Neural cell (in vitro differentiated cells): ENCODE measurements at regions not wholly inside any gene's neighbourhood (a gene's known extent, or its start where the extent isn't known, plus 50 kb on each side); places are given as distances from the start of the nearest gene placed in this dataset.

Experiments used
- H2AFZ ChIP-seq: fragments of 200-600, 300-800 bp; sonication (generic), shearing (Covaris generic); 2 replicates; pipeline ENCODE4 v1.6.0; 2014; ENCODE audit warnings: low read depth, mild to moderate bottlenecking, antibody characterized with exemption, low read length, moderate library complexity
- H3F3A ChIP-seq: fragments of 200-600 bp; shearing (Covaris generic); 2 replicates; pipeline ENCODE4 v1.6.1; 2016; ENCODE audit warnings: mild to moderate bottlenecking, moderate library complexity, mixed read lengths, antibody characterized with exemption, low read length; ENCODE audit not compliant: insufficient read depth, poor library complexity, severe bottlenecking
- H3K27ac ChIP-seq: fragments of 200-600, 300-800 bp; sonication (generic), shearing (Covaris generic); 2 replicates; pipeline ENCODE4 v1.5.1; 2014; ENCODE audit warnings: mild to moderate bottlenecking, low read length, moderate library complexity
- H3K27me3 ChIP-seq: fragments of 300-800, 200-600 bp; sonication (generic), shearing (Covaris generic); 2 replicates; pipeline ENCODE4 v1.6.0; 2014; ENCODE audit warnings: mild to moderate bottlenecking, low read depth, low read length, moderate library complexity; ENCODE audit not compliant: insufficient read depth
- H3K36me3 ChIP-seq: fragments of 300-800, 200-600 bp; sonication (generic), shearing (Covaris generic); 2 replicates; pipeline ENCODE4 v1.5.1; 2014; ENCODE audit warnings: mild to moderate bottlenecking, antibody characterized with exemption, low read length, moderate library complexity; ENCODE audit not compliant: insufficient read depth
- H3K4me2 ChIP-seq: fragments of 300-800, 200-600 bp; sonication (generic), shearing (Covaris generic); 2 replicates; pipeline ENCODE4 v1.6.0; 2014; ENCODE audit warnings: mild to moderate bottlenecking, low read length
- H3K4me3 ChIP-seq: fragments of 300-800, 200-600 bp; sonication (generic), shearing (Covaris generic); 2 replicates; pipeline ENCODE4 v1.5.1; 2014; ENCODE audit warnings: mild to moderate bottlenecking, low read length, moderate library complexity
- H3K79me2 ChIP-seq: fragments of 200-600 bp; shearing (Covaris generic); replicated peaks from 2 replicates; pipeline ENCODE4 v1.6.0; 2014; ENCODE audit warnings: mild to moderate bottlenecking, low read length, moderate library complexity; ENCODE audit not compliant: insufficient read depth
- H3K9ac ChIP-seq: fragments of 300-800, 200-600 bp; sonication (generic), shearing (Covaris generic); 2 replicates; pipeline ENCODE4 v1.6.1; 2016; ENCODE audit warnings: mild to moderate bottlenecking, low read length, mixed read lengths
- H3K9me2 ChIP-seq: fragments of 200-600 bp; shearing (Covaris generic); 2 replicates; pipeline ENCODE4 v1.6.1; 2016; ENCODE audit warnings: mild to moderate bottlenecking, low read length, mixed read lengths; ENCODE audit not compliant: insufficient read depth
- H3K9me3 ChIP-seq: fragments of 200-600, 300-800 bp; sonication (generic), shearing (Covaris generic); 2 replicates; pipeline ENCODE4 v1.6.1; 2016; ENCODE audit warnings: mild to moderate bottlenecking, mixed run types, low read length, moderate library complexity, mixed read lengths
- H4K20me1 ChIP-seq: fragments of 200-600 bp; shearing (Covaris generic); 2 replicates; pipeline ENCODE4 v1.6.1; 2016; ENCODE audit warnings: mild to moderate bottlenecking, mixed run types; ENCODE audit not compliant: insufficient read depth
- EP300 ChIP-seq: fragments of 450-650 bp; conservative IDR thresholded peaks from 2 replicates; pipeline ENCODE4 v1.6.1; 2014; ENCODE audit warnings: antibody characterized with exemption, mild to moderate bottlenecking, moderate library complexity; ENCODE audit not compliant: poor library complexity, severe bottlenecking
- EZH2 ChIP-seq: fragments of 200-600, 300-800 bp; shearing (Covaris generic), sonication (generic); IDR thresholded peaks from 2 replicates; pipeline ENCODE4 v1.6.1; 2014; ENCODE audit warnings: antibody characterized with exemption, low read length, borderline replicate concordance, mild to moderate bottlenecking; ENCODE audit not compliant: insufficient read depth, poor library complexity, severe bottlenecking
- MXI1 ChIP-seq: fragments of 450-650 bp; conservative IDR thresholded peaks from 2 replicates; pipeline ENCODE4 v1.6.1; 2014; ENCODE audit warnings: antibody characterized with exemption, mild to moderate bottlenecking; ENCODE audit not compliant: poor library complexity, severe bottlenecking
- POLR2AphosphoS5 ChIP-seq: IDR thresholded peaks from 2 replicates; pipeline ENCODE4 v1.6.1; 2012
- RAD21 ChIP-seq: fragments of 450-650 bp; conservative IDR thresholded peaks from 2 replicates; pipeline ENCODE4 v1.6.1; 2014; ENCODE audit warnings: antibody characterized with exemption, mild to moderate bottlenecking, moderate library complexity
- SMC3 ChIP-seq: fragments of 450-650 bp; conservative IDR thresholded peaks from 2 replicates; pipeline ENCODE4 v1.6.1; 2014; ENCODE audit warnings: antibody characterized with exemption, mild to moderate bottlenecking, moderate library complexity; ENCODE audit not compliant: poor library complexity
- TAF1 ChIP-seq: IDR thresholded peaks from 2 replicates; pipeline ENCODE4 v1.6.1; 2012; ENCODE audit warnings: low read depth
- TF ChIP-seq, protein P1 (sequence below): IDR thresholded peaks from 2 replicates; pipeline ENCODE4 v1.6.1; 2012; ENCODE audit warnings: borderline replicate concordance
- TF ChIP-seq, protein P2 (sequence below): fragments of 450-650 bp; IDR thresholded peaks from 2 replicates; pipeline ENCODE4 v1.5.1; 2014; ENCODE audit warnings: antibody characterized with exemption, mild to moderate bottlenecking, moderate library complexity; ENCODE audit not compliant: poor library complexity, severe bottlenecking

DNA sequence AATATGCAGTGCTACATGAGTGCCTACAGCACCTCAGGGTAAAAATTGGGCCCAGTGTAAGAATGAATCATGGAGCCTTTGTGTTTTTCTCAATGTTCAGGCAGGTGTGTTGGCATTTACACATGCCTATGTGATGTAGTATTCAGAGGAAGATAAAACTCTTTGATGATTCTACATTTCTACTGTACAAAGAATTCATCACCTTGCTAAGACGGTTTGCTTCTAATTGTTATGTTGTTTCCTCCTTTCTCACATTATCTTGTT lies 867.3 kb downstream of the TTLL7 start:
- Histone ChIP-seq H3K27me3 (no peaks in the 10 kb centered on the region), H4K20me1 (no peaks in the 10 kb centered on the region), H3K79me2 (no peaks in the 10 kb centered on the region), H3K9ac (no peak overlapping the region), H2AFZ (no peak overlapping the region), H3K4me2 (no peak overlapping the region), H3K9me3 (no peaks in the 10 kb centered on the region), H3K36me3 (no peaks in the 10 kb centered on the region), H3K9me2 (no peaks in the 10 kb centered on the region), H3K4me3 (no peak overlapping the region), H3K27ac (no peak overlapping the region), H3F3A (no peaks in the 10 kb centered on the region)
- no peak for TF ChIP-seq MXI1
- TF ChIP-seq EP300: no peak
- no peak for TF ChIP-seq EZH2
- TF ChIP-seq, protein P1, sequence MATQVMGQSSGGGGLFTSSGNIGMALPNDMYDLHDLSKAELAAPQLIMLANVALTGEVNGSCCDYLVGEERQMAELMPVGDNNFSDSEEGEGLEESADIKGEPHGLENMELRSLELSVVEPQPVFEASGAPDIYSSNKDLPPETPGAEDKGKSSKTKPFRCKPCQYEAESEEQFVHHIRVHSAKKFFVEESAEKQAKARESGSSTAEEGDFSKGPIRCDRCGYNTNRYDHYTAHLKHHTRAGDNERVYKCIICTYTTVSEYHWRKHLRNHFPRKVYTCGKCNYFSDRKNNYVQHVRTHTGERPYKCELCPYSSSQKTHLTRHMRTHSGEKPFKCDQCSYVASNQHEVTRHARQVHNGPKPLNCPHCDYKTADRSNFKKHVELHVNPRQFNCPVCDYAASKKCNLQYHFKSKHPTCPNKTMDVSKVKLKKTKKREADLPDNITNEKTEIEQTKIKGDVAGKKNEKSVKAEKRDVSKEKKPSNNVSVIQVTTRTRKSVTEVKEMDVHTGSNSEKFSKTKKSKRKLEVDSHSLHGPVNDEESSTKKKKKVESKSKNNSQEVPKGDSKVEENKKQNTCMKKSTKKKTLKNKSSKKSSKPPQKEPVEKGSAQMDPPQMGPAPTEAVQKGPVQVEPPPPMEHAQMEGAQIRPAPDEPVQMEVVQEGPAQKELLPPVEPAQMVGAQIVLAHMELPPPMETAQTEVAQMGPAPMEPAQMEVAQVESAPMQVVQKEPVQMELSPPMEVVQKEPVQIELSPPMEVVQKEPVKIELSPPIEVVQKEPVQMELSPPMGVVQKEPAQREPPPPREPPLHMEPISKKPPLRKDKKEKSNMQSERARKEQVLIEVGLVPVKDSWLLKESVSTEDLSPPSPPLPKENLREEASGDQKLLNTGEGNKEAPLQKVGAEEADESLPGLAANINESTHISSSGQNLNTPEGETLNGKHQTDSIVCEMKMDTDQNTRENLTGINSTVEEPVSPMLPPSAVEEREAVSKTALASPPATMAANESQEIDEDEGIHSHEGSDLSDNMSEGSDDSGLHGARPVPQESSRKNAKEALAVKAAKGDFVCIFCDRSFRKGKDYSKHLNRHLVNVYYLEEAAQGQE: no peak
- TF ChIP-seq, protein P2, sequence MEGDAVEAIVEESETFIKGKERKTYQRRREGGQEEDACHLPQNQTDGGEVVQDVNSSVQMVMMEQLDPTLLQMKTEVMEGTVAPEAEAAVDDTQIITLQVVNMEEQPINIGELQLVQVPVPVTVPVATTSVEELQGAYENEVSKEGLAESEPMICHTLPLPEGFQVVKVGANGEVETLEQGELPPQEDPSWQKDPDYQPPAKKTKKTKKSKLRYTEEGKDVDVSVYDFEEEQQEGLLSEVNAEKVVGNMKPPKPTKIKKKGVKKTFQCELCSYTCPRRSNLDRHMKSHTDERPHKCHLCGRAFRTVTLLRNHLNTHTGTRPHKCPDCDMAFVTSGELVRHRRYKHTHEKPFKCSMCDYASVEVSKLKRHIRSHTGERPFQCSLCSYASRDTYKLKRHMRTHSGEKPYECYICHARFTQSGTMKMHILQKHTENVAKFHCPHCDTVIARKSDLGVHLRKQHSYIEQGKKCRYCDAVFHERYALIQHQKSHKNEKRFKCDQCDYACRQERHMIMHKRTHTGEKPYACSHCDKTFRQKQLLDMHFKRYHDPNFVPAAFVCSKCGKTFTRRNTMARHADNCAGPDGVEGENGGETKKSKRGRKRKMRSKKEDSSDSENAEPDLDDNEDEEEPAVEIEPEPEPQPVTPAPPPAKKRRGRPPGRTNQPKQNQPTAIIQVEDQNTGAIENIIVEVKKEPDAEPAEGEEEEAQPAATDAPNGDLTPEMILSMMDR: no peak
- TF ChIP-seq TAF1: no peak
- no peak for TF ChIP-seq SMC3
- no peak for TF ChIP-seq RAD21
- TF ChIP-seq POLR2AphosphoS5: no peak

GRCh38 chr1:83130886-83131691 lies 867.8 kb downstream of the TTLL7 start:
- no peaks in the 10 kb centered on the region for H3K79me2 ChIP-seq
- no peaks in the 10 kb centered on the region for H4K20me1 ChIP-seq
- H2AFZ ChIP-seq: no peak overlapping the region
- no peaks in the 10 kb centered on the region for H3K9me3 ChIP-seq
- H3K4me2 ChIP-seq: no peak overlapping the region
- H3K27me3 ChIP-seq: no peaks in the 10 kb centered on the region
- no peaks in the 10 kb centered on the region for H3K36me3 ChIP-seq
- no peaks in the 10 kb centered on the region for H3K9me2 ChIP-seq
- H3K4me3 ChIP-seq: no peak overlapping the region
- no peak overlapping the region for H3K9ac ChIP-seq
- TF ChIP-seq MXI1 (no peak), EP300 (no peak), POLR2AphosphoS5 (no peak), RAD21 (no peak), EZH2 (no peak)
- TF ChIP-seq, protein P2: no peak
- TF ChIP-seq, protein P1: no peak
- no peaks in the 10 kb centered on the region for H3F3A ChIP-seq
- no peak overlapping the region for H3K27ac ChIP-seq
